ENCODE measurements at regions not wholly inside any gene's neighbourhood (a gene's known extent, or its start where the extent isn't known, plus 50 kb on each side); places are given as distances from the start of the nearest gene placed in this dataset.

DNA sequence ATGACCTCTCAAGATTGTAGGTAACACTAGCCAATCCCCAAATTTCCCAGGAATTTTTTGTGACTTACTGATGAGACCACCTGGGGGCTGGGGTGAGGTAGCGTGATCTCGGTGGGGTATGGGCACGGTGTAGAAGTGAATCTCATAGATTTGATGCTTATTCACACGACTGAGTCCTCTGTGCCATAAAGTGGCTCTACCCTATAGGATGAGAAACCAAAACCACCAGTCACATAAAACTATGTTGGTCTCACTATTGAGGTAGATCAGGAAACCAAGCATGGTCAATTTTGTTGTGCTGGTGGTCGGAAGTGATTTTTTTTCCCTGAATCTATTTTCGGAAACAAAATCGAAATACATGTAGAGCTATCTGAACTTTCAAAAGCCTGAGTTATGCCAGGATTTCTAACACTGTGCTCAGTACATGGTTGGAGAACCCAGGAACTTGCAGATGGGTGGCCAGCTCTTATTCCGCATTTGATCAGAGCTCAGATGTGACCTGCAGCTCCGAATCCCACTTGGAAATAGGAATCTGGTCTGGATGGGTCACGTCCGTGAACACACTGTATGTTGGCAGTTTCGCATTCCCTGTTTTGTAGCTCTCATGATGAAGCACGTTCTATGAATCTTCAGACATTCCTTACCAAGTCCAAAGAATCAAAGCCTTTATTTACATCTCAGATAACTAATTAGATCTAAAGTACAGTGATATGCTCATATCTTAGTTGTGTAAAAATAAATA, 261.5 kb downstream of the KLF6 start:
- no peak for DNase-seq (ENCODE audit: low read depth in 3 of 3)

DNA sequence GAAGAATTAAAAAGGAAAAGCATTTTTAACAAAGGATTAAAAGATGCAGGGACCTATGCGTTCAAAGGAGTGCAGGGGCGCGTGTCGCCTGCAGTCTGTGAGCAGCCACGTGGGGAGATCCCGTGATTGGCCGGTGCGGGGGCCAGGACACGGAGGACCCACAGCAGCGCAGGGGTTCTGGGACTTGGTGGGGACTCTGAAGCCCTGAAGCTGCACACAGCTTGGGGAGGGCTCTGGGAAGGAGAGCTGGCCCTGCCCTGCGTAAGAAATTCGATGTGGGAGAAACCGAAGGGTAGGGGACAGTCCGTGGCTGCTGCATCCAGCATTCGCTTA, 268.1 kb downstream of the KLF6 start:
- DNase-seq (ENCODE audit: low read depth in 3 of 3) = no peak

DNA sequence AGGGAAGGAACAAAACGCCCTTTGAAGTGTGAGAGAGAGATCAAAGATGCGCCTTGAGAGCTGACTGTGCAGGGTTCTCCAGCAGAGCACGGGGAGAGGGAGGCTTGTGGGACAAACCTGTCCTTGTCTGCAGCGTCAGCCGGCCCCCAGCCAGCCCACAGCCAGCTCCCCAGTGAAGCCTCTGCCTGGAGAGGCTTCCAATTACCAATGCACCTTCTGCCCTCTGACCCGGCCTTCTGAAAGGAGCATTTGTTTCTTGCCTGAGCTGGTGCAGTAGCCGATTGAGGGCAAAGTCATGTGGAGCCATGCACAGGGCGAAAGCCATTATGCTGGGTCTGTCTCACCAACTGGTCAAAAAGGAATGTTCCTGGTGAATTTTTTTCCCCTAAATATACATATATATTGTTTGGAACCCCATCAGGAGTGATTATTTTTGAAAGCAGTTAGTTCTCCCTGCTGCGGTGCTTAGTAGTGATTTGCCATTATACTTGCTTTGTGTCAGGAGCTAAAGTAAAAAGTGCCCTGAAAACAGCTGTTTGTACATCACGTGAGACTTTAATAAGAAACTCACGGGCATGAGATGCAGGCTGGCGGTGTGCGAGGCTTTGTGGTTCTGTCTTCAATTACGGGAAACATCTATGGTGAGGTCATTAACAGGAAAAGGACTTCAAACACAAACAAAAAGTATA, 268.6 kb downstream of the KLF6 start:
- DNase-seq (ENCODE audit: low read depth in 3 of 3) = no peak

DNA sequence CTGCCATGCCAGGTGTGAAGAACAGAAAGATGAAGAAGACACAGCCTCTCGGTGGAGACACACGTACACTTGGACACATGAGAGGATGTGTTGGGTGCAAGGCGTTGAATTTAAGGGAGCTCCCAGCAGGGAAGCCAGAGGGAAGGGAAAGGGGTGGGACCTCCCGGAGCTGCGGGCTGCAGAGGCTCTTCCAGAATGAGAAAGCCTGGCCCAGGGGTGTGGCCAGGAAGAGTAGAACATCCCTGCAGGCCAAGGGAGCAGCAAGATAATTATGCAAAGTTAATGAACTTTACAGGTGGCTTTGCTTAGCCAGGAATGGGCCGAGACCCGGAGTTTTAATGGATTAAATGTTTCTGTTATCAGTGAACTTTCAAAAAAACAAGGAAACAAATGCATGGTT, 270.3 kb downstream of the KLF6 start:
- DNase-seq (ENCODE audit: low read depth in 3 of 3) = no peak

DNA sequence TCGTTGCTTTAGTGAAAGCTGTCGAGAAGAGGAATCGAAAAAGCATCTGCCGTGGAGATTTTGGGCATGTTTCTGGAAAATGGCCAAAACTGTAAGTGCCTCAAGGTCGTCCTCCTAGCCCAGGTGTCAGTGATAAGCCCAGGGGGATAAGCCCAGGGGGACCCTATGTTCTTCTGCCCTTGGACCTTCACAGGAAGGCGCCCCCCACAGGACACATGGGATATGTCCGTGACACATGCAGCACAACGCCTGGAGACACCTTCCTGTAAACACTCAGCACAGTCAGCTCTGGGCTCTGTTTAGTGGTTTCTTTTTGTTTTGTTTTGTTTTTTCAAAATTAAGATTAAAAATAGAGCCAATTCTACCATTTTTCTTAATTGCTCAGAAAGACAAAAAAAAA, 272.7 kb downstream of the KLF6 start:
- no peak for DNase-seq (ENCODE audit: low read depth in 3 of 3)

DNA sequence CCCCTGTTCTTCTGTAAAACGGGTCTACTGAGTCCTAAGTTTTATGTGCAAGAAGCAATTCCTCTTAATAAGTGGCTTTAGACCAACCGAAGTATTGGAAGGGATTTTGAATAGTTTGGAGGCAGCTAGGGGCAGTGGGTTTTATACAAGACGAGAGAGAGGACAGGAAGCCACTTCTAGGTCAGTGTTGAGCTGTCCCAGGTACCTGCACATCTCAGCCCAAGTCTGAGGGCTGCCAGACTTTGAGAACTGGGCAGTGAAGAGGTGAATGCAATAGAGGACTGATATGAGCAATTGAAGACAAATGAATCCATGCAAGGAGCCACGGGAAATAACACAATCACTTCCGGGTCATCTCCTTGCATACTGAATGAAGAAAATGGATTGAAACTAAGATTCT, 273.5 kb downstream of the KLF6 start:
- DNase-seq (ENCODE audit: low read depth in 3 of 3) = no peak

DNA sequence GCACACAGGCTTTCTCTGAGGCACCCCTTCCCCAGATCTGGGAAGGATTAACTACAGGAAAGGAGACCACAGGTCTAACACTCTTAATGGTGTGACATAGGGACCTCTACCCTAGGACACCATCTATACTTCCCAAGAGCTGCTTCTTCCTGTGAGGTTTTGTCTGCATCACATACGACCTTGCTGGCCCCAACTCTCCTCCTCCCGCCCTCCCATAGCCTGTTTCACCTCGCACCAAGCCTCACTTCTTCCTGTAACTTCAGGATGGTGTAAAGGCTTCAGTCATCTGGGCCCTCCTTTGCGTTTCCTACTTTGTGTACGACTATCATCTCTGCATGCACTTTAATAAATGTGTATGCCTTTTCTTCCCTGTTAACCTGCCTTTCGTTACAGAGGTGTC, 274.3 kb downstream of the KLF6 start:
- DNase-seq (ENCODE audit: low read depth in 3 of 3) = no peak

DNA sequence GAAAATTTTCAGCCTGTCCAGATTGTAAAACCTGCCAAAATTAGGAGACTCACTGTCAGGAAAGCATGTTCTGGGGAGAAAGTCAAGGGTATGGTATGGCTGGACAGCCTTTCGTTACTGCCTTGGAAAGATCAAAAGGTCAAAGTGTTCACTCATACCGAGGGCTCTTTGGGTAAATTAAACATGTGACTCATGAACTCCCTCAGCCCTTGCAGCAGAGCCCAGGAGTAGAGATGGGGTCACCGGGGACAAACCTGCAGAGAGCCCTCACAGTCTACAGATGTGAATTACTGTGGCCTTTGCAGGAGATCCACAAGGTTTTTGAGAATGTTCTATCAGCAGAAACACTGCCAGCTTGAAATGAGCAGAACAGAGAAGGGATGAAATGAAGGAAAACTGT, 275.7 kb downstream of the KLF6 start:
- DNase-seq (ENCODE audit: low read depth in 3 of 3) = no peak

DNA sequence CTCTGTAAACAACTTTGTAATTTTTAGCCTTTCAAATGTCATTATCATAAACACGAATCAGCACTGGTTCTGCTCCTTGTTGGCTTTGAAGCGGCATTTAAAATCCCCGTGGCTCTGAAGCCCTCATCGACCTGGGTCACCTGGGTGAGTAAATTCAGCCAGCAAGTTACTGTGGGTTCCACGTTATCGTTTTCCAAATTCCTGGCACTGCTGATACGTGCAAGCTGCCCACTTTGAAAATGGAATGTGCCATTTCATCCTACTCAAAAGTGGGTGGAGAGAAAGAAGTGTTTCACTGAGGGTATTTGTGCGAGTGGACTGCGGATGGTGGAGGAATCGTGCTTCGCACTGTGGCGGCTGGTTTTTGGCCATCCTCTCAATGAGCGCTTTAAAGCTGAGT, 281.7 kb downstream of the KLF6 start:
- no peak for DNase-seq (ENCODE audit: low read depth in 3 of 3)

DNA sequence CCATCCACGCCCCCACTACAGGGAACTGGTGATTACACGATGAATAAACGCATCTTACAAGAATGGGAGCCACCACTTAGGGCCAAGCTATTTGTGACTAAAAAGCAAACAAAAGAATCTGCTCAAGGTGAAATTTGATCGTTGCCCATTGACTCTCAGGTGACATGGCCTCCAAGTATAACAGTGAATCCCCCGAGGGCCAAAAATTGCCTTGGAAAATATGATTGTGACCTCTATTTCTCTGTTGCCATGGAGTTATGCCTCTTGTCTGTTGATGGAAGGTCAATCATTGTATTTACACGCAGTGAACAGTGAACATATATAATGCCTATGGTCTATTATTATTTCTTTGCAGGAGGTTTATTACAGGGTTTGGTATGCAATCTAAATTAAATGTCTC, 282.3 kb downstream of the KLF6 start:
- no peak for DNase-seq (ENCODE audit: low read depth in 3 of 3)

DNA sequence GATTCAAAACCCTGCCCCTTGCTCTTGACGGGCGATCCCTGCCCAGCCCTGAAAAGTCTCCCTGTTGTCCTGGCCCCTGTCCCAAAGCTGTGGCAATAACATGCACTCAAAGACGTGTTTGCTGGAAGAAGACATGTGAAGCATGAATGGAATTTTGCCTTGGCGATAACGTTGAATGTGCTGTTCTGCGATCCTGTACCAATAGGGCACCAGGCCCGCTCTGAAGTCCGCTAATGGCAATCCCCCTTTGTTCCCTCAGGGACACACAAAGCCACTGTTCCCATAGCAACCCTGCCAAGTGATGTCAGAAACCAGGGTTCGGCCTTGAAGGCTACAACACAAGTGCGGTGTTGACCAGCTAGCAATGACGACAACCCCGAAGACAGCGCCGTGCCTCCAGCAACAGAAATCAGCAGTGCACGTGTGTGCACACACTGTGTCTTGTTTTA, 284.6 kb downstream of the KLF6 start:
- no peak for DNase-seq (ENCODE audit: low read depth in 3 of 3)

DNA sequence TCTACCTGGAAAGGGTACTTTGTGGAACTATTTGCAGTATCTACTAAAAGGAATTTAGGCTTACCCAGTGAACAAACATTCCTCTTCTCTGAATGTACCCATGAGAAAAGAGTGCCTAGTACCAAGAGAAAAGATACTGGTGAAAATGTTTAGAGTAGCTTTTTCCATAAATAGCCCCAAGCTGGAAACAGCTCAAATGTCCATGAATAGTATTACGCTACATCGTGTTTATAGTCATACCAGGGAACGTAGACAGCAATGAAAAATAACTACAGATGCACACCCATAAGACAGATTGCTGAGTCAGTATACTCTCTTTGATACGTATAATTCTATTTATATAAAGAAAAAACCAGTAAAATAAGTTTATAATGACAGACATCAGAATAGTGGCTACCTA, 285.9 kb downstream of the KLF6 start:
- no peak for DNase-seq (ENCODE audit: low read depth in 3 of 3)

DNA sequence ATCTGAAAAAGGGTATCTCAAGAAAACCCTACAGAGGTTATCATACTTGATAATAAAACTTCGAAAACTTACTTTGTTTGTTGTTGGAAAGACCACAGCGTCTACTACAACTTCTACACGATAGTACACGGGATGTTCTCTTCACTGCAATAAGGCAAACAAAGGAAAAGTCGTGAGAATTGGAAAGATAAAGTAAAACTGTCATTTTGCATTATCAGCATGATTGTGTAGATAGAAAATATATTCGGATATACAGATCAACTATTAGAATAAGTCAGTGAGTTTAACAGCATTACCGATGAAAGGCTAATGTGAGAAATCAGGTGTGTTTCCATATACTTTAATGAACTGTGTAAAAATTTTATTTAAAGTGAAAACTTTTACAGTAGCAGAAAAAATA, 287.4 kb downstream of the KLF6 start:
- DNase-seq (ENCODE audit: low read depth in 3 of 3) = no peak

DNA sequence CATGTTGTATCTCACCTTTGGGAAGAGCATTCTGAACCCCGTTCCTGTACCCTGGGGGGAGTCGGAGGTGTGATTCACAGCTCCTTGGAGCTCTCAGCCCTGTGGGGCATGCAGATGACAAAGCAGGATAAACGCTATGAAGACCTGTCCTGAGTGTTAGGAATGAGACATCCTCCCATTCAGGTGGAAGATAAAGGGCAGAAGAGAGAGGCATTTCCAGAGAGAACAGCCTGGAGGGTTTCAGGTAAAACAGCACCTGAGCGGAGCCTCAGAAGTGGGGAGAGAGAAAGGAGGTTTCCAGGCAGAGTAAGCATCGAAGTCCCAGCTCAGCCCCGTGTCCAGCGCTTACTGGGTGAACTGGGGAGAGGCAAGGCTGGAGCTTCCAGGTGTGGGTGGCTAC, 288.9 kb downstream of the KLF6 start:
- no peak for DNase-seq (ENCODE audit: low read depth in 3 of 3)

DNA sequence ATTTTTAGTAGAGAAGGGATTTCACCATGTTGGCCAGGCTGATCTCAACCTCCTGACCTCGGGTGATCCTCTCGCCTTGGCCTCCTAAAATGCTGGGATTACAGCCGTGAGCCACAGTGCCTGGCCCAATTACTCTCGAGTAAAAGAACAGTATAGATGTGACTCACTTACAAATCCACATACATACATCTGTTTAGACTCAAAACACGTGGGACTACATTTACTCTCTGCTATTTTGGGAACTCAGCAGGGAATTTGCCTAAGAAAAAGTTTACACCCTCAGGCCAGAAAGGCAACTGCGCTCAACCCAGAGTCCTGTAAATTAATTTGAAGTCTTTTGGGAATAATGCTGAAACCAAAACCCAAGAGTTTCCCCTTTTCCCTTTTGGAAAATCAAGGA, 289.7 kb downstream of the KLF6 start:
- DNase-seq (ENCODE audit: low read depth in 3 of 3) = no peak

DNA sequence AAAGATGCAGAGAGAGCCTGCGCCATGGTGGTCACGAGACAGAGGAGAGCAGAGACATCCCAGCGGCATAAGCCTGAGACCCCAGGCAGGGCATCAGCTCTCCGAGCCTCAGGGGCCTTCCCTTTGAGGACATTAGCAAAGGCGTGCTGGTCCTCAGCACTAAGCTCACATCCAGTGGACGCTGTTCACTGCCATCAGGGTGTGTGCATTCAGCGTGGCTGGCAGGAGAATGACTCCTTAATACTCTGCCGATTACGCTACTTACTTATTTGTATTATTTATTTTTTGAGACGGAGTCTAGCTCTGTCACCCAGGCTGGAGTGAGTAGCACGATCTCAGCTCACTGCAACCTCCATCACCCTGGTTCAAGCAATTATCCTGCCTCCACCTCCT, 290.2 kb downstream of the KLF6 start:
- DNase-seq (ENCODE audit: low read depth in 3 of 3) = no peak

DNA sequence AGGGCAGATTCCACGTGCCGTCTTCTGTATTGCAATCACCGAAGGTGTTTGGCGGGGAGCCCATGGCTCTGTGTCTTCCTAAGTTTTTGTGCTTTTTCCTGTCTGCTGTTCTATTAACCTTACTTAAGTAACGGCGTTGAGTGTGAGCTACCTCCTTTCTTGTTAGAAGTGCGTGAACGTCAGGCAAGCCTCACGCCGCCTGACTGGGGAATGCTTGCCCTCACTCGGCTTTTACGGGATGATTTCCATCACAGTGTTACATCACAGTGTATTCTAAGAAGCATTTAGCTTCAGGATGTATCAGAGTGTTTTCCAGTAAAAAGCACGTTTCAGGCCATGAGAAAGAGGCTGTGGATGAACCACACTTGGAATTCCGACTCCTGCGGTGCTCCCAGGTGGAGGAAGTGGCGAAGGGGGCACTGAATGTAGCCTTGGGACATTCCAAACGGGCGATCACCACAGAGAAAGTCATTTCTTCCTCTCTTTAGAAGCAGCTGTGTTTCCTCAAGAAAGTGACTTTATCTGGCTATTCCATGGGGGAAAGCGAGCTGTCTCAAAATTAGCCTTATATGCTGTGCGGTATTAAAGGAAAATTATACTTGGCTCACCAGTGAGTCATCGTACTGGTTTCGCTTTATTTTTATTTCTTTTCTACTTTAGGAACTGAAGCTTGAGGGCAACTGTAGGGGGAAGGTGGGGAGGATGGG, 290.7 kb downstream of the KLF6 start:
- DNase-seq (ENCODE audit: low read depth in 3 of 3) = no peak

DNA sequence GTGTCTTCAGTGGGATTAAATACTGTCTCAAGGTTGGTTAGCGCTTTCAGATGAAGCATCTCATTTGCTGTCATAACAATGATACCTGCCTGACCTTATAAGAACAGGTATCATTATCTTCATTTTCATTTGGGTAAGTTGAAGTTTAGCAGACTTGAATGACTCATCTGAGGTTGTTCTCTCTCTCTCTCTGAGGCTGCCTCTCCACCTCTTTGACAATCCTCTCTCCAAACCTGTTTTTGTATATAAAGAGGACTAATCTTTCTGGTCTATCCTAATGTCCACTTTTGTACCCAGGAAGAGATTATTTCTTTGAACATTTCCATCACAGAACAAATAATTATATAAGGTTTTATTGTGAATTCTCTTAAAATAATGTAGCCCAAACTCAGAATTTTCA, 291.4 kb downstream of the KLF6 start:
- DNase-seq (ENCODE audit: low read depth in 3 of 3) = no peak

DNA sequence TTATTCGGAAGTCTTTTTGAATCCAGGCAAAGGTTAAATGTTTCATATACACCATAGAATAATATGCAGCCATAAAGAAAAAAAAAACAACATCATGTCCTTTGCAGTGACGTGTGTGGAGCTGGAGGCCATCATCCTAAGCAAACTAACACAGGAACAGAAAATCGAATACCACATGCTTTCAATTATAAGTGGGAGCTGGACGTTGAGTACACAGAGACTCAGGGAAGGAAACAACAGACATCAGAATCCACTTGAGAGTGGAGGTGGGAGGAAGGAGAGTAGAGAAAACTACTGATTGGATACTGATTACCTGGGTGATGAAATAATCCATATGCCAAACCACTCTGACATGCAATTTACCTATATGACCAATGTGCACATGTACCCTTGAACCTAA, 293.4 kb downstream of the KLF6 start:
- no peak for DNase-seq (ENCODE audit: low read depth in 3 of 3)

DNA sequence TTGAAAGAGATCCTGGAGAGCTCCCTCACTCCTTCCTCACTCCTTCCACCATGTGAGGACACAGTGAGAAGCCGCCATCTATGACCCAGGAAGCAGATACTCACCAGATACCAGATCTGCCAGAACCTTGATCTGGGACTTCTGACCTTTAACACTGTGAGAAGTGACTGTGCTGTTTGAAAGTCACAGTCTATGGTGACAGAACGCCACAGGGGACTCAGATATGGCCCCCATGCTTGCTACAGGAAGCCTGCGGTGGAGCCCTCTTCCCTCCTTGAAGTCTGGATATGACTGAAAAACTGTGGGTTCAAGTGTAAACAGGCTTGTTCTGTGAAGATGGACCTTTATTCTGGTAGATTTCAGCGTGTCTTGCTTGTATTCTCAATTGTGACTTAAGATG, 297.8 kb downstream of the KLF6 start:
- DNase-seq (ENCODE audit: low read depth in 3 of 3) = no peak

DNA sequence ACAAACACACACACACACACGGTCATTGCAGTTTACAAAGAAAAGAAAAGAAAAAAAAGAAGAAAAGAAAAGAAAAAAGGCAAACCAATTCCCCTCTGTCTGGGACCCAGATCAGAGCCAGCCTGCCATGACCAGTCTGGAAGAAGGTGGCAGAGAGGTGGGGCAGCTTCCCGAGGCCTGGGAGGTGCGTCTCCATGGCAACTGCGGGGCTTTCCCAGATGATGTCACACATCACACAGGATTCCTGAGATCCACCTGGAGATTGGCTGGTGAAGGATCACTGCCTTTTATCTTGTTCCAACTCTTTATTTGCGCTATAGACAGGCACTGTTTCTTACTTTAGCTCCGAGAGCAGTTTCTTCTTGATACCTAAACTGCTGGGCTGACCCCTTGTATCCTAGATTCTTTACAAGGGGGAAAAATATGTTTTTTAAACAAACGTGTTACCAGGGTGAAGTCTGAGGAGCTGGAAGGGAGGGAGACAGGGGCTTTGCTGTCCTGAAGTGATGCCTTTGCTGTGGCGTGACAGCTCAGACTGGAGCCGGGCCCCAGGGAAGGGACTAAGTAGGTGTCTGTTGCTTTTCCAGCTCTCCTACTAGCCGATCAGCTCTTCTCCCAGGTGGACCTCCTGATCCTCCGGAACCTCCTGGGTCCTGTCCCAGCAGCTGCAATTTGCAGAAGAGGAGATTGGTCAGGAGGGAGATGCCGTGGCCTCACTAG, 298.5 kb downstream of the KLF6 start:
- DNase-seq (ENCODE audit: low read depth in 3 of 3) = no peak

DNA sequence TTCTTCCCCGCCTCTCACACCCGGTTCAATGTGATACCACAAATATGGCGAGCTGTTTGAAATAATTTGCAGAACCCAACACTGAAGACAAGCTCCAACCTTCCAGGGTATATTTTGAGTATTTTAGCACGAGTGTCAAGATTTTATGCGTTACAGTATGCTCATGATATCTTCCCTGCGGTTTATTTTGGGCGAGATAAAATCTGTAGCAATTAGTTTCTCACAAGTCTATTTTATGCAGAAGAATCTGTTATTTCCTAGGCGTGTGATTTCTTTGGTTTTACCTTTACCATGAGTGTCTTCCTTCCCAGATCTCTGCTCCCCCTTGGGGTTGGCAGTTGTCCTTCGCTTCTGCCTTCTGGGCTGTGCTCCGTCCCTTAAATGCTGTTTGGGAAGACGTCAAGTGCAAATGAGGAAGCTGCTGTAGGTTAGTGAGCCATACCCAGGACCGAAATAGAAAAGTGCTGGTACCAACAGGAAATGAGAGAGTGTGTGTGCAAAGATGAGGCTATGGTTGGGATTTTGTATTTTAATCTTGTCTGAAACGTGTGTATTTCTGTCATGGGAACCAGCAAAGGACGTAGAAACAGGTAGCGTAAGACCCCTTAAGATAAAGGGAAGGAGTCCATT, 299.8 kb downstream of the KLF6 start:
- DNase-seq (ENCODE audit: low read depth in 3 of 3) = no peak
